Brain microvascular endothelial cell (primary cell): ENCODE measurements at regions not wholly inside any gene's neighbourhood (a gene's known extent, or its start where the extent isn't known, plus 50 kb on each side); places are given as distances from the start of the nearest gene placed in this dataset.

Source experiments
- DNase-seq: peaks from one replicate; pipeline ENCODE4 v3.0.0-alpha.2; 2020
- H3K27ac ChIP-seq: fragments of 250-450 bp; sonication (Bioruptor Pico); 2 replicates; pipeline ENCODE4 v1.5.1; 2020; ENCODE audit warnings: mild to moderate bottlenecking, moderate library complexity
- H3K27me3 ChIP-seq: fragments of 250-450 bp; sonication (Bioruptor Pico); replicated peaks from 2 replicates; pipeline ENCODE4 v1.5.1; 2020; ENCODE audit warnings: mild to moderate bottlenecking
- H3K36me3 ChIP-seq: fragments of 250-450 bp; sonication (Bioruptor Pico); replicated peaks from 2 replicates; pipeline ENCODE4 v1.5.1; 2020; ENCODE audit warnings: mild to moderate bottlenecking
- H3K4me3 ChIP-seq: 2 replicates; pipeline ENCODE4 v1.5.1; 2011; ENCODE audit warnings: low read depth, mild to moderate bottlenecking, control low read depth, low read length, moderate library complexity
- CTCF ChIP-seq: IDR thresholded peaks from 2 replicates; pipeline ENCODE4 v1.5.1; 2011; ENCODE audit warnings: low read depth, mild to moderate bottlenecking, moderate library complexity, low read length, control low read depth, inconsistent platforms; ENCODE audit errors: missing control alignments
- in situ Hi-C: cut with HindIII; loops from 2 replicates; pipeline ENCODE4 v1.10.0; 2017; ENCODE audit warnings: low sequenced_read_pairs, low pct_ligation_motif_present

DNA sequence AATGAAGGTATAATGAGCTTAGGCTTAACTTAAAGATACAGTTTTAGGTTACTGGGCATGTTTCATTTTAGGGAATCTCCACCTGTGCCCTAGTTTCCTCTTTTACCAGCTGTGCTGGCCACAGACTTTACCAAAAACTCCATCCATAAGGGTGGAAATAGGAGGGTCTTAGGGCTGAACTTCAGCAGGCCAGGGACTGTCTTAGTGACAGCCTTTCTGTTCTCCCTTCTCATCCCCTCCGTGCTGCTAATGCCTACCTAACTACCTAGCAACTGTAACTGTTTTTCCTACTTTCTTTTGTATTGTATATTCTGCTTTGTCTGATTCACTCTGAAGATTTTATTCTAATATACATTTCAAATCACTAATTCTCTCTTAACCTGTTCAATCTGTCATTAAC is 1375.3 kb downstream of the PCDH18 start:
- in situ Hi-C loops, result no loop called here
- no peak for TF ChIP-seq CTCF
- Histone ChIP-seq H3K27me3 (no peaks in the 10 kb centered on the region), H3K4me3 (no peak overlapping the region), H3K36me3 (no peaks in the 10 kb centered on the region), H3K27ac (no peak overlapping the region)
- DNase-seq, result no peak

DNA sequence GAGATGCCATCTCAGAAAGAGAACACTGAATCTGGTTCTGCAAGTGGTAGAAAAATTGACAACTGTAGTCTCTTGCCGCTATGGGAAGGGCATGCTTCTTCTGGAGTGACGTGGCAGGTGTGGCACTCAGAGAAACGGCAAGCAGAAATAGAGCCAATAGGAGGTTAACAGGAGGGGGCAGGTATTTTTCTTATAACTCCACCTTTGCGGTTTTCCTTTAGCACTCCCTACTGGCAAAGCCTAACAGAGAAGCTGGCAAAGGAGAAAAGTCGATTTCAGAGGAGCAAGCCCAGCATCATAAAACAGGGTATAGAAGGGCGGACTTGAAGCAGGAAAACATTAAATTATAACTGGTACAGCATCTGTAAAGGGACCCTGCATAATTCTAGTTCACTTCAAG is 1382.2 kb downstream of the PCDH18 start:
- H3K27me3 ChIP-seq, result no peaks in the 10 kb centered on the region
- in situ Hi-C loops, result no loop called here
- no peaks in the 10 kb centered on the region for H3K36me3 ChIP-seq
- TF ChIP-seq CTCF, result no peak
- H3K4me3 ChIP-seq, result no peak overlapping the region
- no peak for DNase-seq
- no peak overlapping the region for H3K27ac ChIP-seq

DNA sequence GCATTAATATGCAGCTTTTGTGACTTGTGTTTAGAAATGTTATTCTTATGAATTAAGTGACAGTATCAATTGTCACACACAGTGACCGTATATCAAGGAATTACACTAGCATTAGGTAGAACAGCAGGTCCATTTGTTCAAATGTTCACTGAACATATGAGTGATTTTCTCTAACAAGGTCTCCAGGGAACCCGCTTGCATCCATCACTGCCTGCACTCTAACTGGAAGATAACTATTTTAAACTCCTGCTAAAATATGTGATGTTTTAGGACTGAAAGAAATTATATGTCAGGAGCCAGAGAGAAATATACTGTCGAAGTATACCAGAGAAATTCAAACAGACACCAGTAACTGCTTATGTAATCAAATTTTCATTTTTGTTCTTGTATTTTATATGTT is 1395.7 kb downstream of the PCDH18 start:
- Histone ChIP-seq H3K27ac (no peak overlapping the region), H3K27me3 (no peaks in the 10 kb centered on the region), H3K4me3 (no peak overlapping the region), H3K36me3 (no peaks in the 10 kb centered on the region)
- in situ Hi-C loops, result no loop called here
- no peak for DNase-seq
- no peak for TF ChIP-seq CTCF

DNA sequence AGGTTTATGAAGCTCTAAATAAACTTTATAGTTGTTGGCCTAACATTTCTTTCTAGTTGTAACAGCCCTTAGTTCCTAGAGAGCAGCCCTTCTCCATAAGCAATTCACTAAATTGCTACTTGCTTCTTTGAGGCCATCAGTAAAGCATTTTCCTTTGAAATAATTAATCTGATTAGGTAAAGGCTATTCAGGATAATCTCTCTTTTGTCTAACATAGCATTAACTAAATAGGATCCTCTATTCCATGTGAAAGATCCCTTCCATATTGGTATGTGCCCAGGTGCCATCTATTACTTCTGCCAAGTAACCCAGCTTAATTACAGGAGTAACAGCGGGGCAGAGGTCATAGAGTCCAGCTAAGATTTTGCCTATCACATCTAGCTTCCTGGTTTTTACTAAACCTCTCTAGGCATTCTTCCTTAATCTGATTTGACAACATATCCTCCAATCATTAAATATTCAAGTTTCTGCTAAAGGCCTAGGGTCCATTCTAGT is 1408.0 kb downstream of the PCDH18 start:
- H3K27ac ChIP-seq, result no peak overlapping the region

GRCh38 chr4:136121426-136121825 is 1410.9 kb downstream of the PCDH18 start:
- Histone ChIP-seq H3K4me3 (no peak overlapping the region), H3K36me3 (no peaks in the 10 kb centered on the region), H3K27ac (no peak overlapping the region), H3K27me3 (no peaks in the 10 kb centered on the region)
- in situ Hi-C loops, result no loop called here
- TF ChIP-seq CTCF, result no peak
- no peak for DNase-seq

More for the DNA sequence above, 1408.0 kb downstream of the PCDH18 start:
- Histone ChIP-seq H3K36me3 (no peaks in the 10 kb centered on the region), H3K27me3 (no peaks in the 10 kb centered on the region), H3K4me3 (no peak overlapping the region)
- DNase-seq, result no peak
- in situ Hi-C loops, result no loop called here
- no peak for TF ChIP-seq CTCF

DNA sequence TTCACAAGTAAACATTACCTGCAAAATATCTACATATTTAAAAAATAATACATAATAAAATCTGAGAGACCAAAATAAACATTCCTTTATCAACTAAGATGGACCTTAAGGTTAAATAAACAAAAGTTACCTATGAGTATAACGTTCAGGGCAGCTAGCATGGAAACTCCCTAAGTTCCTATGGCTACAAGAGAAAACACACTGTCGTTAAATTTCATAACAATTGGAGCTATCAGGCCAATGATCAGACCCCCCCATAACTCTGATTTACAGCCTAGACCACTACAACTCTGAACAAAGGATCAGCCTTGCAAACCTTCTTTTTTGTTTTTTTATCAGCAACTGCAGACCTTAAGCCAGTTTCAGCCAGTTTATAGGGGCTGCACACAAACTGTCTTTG is 1418.4 kb downstream of the PCDH18 start:
- in situ Hi-C loops, result no loop called here
- no peak for TF ChIP-seq CTCF
- no peak for DNase-seq

More for the DNA sequence above, 1418.4 kb downstream of the PCDH18 start:
- Histone ChIP-seq H3K36me3 (no peaks in the 10 kb centered on the region), H3K27me3 (no peaks in the 10 kb centered on the region), H3K27ac (no peak overlapping the region), H3K4me3 (no peak overlapping the region)
